GM18502 (cell line): ENCODE measurements at regions not wholly inside any gene's neighbourhood (a gene's known extent, or its start where the extent isn't known, plus 50 kb on each side); places are given as distances from the start of the nearest gene placed in this dataset.

Experiments
- ATAC-seq: cut with Tn5 transposase; IDR thresholded peaks from one replicate; pipeline ENCODE4 v1.9.1; 2021; ENCODE audit warnings: mild to moderate bottlenecking; ENCODE audit not compliant: unreplicated experiment, poor library complexity

GRCh38 chr10:59557052-59557451 lies 152.6 kb downstream of the SLC16A9 start:
- no peak for ATAC-seq

- ATAC-seq, result no peak
Observed at GRCh38 chr10:59553162-59553900, 156.3 kb downstream of the SLC16A9 start.

GRCh38 chr10:59550061-59550460 lies 159.6 kb downstream of the SLC16A9 start:
- ATAC-seq, result no peak

GRCh38 chr10:59538623-59539022 lies 171.0 kb downstream of the SLC16A9 start:
- no peak for ATAC-seq

GRCh38 chr10:59537501-59537900 lies 172.1 kb downstream of the SLC16A9 start:
- no peak for ATAC-seq

- no peak for ATAC-seq
Observed at GRCh38 chr10:59536167-59537014, 173.3 kb downstream of the SLC16A9 start.

- ATAC-seq, result no peak
Observed at GRCh38 chr10:59524348-59524747, 162.0 kb upstream of the FAM13C start.

GRCh38 chr10:59523851-59524250 lies 161.5 kb upstream of the FAM13C start:
- no peak for ATAC-seq

- ATAC-seq, result no peak
Observed at GRCh38 chr10:59517996-59518395, 155.6 kb upstream of the FAM13C start.

GRCh38 chr10:59517341-59517899 lies 155.1 kb upstream of the FAM13C start:
- ATAC-seq, result no peak

- no peak for ATAC-seq
Observed at GRCh38 chr10:59513558-59513957, 151.2 kb upstream of the FAM13C start.

GRCh38 chr10:59512951-59513350 lies 150.6 kb upstream of the FAM13C start:
- ATAC-seq, result no peak

- no peak for ATAC-seq
Observed at GRCh38 chr10:59508956-59509355, 146.6 kb upstream of the FAM13C start.

GRCh38 chr10:59508296-59508695 lies 145.9 kb upstream of the FAM13C start:
- ATAC-seq, result no peak

- no peak for ATAC-seq
Observed at GRCh38 chr10:59505926-59506325, 143.6 kb upstream of the FAM13C start.

- ATAC-seq, result no peak
Observed at GRCh38 chr10:59499460-59499859, 137.1 kb upstream of the FAM13C start.

- ATAC-seq, result no peak
Observed at GRCh38 chr10:59493017-59493416, 130.7 kb upstream of the FAM13C start.

- no peak for ATAC-seq
Observed at GRCh38 chr10:59479426-59479825, 117.1 kb upstream of the FAM13C start.

GRCh38 chr10:59470570-59470969 lies 108.2 kb upstream of the FAM13C start:
- ATAC-seq, result no peak

- no peak for ATAC-seq
Observed at GRCh38 chr10:59465088-59465487, 102.7 kb upstream of the FAM13C start.

- no peak for ATAC-seq
Observed at GRCh38 chr10:59464483-59464882, 102.1 kb upstream of the FAM13C start.
